ENCODE measurements at regions not wholly inside any gene's neighbourhood (a gene's known extent, or its start where the extent isn't known, plus 50 kb on each side); places are given as distances from the start of the nearest gene placed in this dataset.

GRCh38 chr20:5430670-5431069, 113.9 kb upstream of the PROKR2 start:
- Histone ChIP-seq H3K27ac (ENCODE audit: insufficient read depth, low read length) (no peak overlapping the region), H3K4me2 (ENCODE audit: extremely low read depth, insufficient read depth, low read length) (no peak overlapping the region), H2AFZ (ENCODE audit: low read length) (no peak overlapping the region), H4K20me1 (ENCODE audit: control insufficient read depth, extremely low read depth, insufficient read depth, low read length) (no peaks in the 10 kb centered on the region), H3K27me3 (ENCODE audit: control insufficient read depth, insufficient read depth, low read length) (no peaks in the 10 kb centered on the region), H3K4me3 (replicated peaks in 1 of 4; ENCODE audit: control extremely low read depth in 1 of 4, insufficient read depth in 1 of 4, low read depth in 3 of 4, low read length in 4 of 4) (no peak overlapping the region), H3K9ac (ENCODE audit: insufficient read depth, low read length) (no peak overlapping the region), H3K9me3 (ENCODE audit: control insufficient read depth, insufficient read depth, low read depth, low read length) (no peaks in the 10 kb centered on the region), H3K79me2 (ENCODE audit: control insufficient read depth, insufficient read depth, low read length) (no peaks in the 10 kb centered on the region), H3K4me1 (ENCODE audit: control insufficient read depth, extremely low read depth, insufficient read depth, low read length) (no peaks in the 10 kb centered on the region), H3K36me3 (ENCODE audit: control insufficient read depth, insufficient read depth, low read length) (no peaks in the 10 kb centered on the region)
- TF ChIP-seq CTCF (conservative IDR thresholded peaks at IDR 0.05 in 1 of 2, IDR thresholded peaks at IDR 0.05 in 1 of 2; ENCODE audit: low read depth in 1 of 2, low read length in 2 of 2) (no peak), EZH2 (IDR thresholded peaks at IDR 0.05; ENCODE audit: low read length, missing control alignments) (no peak)
- no peak for DNase-seq (ENCODE audit: low read depth in 2 of 2)

GRCh38 chr20:5426026-5426425, 109.3 kb upstream of the PROKR2 start:
- Histone ChIP-seq H3K27ac (ENCODE audit: insufficient read depth, low read length) (no peak overlapping the region), H4K20me1 (ENCODE audit: control insufficient read depth, extremely low read depth, insufficient read depth, low read length) (no peaks in the 10 kb centered on the region), H3K9me3 (ENCODE audit: control insufficient read depth, insufficient read depth, low read depth, low read length) (no peaks in the 10 kb centered on the region), H3K36me3 (ENCODE audit: control insufficient read depth, insufficient read depth, low read length) (no peaks in the 10 kb centered on the region), H3K79me2 (ENCODE audit: control insufficient read depth, insufficient read depth, low read length) (no peaks in the 10 kb centered on the region), H3K4me2 (ENCODE audit: extremely low read depth, insufficient read depth, low read length) (no peak overlapping the region), H3K9ac (ENCODE audit: insufficient read depth, low read length) (no peak overlapping the region), H2AFZ (ENCODE audit: low read length) (no peak overlapping the region), H3K4me3 (replicated peaks in 1 of 4; ENCODE audit: control extremely low read depth in 1 of 4, insufficient read depth in 1 of 4, low read depth in 3 of 4, low read length in 4 of 4) (no peak overlapping the region), H3K4me1 (ENCODE audit: control insufficient read depth, extremely low read depth, insufficient read depth, low read length) (no peaks in the 10 kb centered on the region), H3K27me3 (ENCODE audit: control insufficient read depth, insufficient read depth, low read length) (no peaks in the 10 kb centered on the region)
- DNase-seq (ENCODE audit: low read depth in 2 of 2): no peak
- no peak for TF ChIP-seq CTCF (conservative IDR thresholded peaks at IDR 0.05 in 1 of 2, IDR thresholded peaks at IDR 0.05 in 1 of 2; ENCODE audit: low read depth in 1 of 2, low read length in 2 of 2)
- TF ChIP-seq EZH2 (IDR thresholded peaks at IDR 0.05; ENCODE audit: low read length, missing control alignments): no peak

- H3K9me3 ChIP-seq (ENCODE audit: control insufficient read depth, insufficient read depth, low read depth, low read length): no peaks in the 10 kb centered on the region
- no peaks in the 10 kb centered on the region for H3K79me2 ChIP-seq (ENCODE audit: control insufficient read depth, insufficient read depth, low read length)
- no peaks in the 10 kb centered on the region for H3K36me3 ChIP-seq (ENCODE audit: control insufficient read depth, insufficient read depth, low read length)
- DNase-seq (ENCODE audit: low read depth in 2 of 2): no peak
- TF ChIP-seq EZH2 (IDR thresholded peaks at IDR 0.05; ENCODE audit: low read length, missing control alignments) (no peak), CTCF (conservative IDR thresholded peaks at IDR 0.05 in 1 of 2, IDR thresholded peaks at IDR 0.05 in 1 of 2; ENCODE audit: low read depth in 1 of 2, low read length in 2 of 2) (no peak)
- H4K20me1 ChIP-seq (ENCODE audit: control insufficient read depth, extremely low read depth, insufficient read depth, low read length): no peaks in the 10 kb centered on the region
- no peak overlapping the region for H3K4me2 ChIP-seq (ENCODE audit: extremely low read depth, insufficient read depth, low read length)
- no peak overlapping the region for H3K9ac ChIP-seq (ENCODE audit: insufficient read depth, low read length)
- H3K4me1 ChIP-seq (ENCODE audit: control insufficient read depth, extremely low read depth, insufficient read depth, low read length): no peaks in the 10 kb centered on the region
- H3K27me3 ChIP-seq (ENCODE audit: control insufficient read depth, insufficient read depth, low read length): no peaks in the 10 kb centered on the region
- no peak overlapping the region for H2AFZ ChIP-seq (ENCODE audit: low read length)
- no peak overlapping the region for H3K27ac ChIP-seq (ENCODE audit: insufficient read depth, low read length)
- H3K4me3 ChIP-seq (replicated peaks in 1 of 4; ENCODE audit: control extremely low read depth in 1 of 4, insufficient read depth in 1 of 4, low read depth in 3 of 4, low read length in 4 of 4): no peak overlapping the region
Measured at GRCh38 chr20:5416086-5416485, 99.3 kb upstream of the PROKR2 start.
